ENCODE measurements at regions not wholly inside any gene's neighbourhood (a gene's known extent, or its start where the extent isn't known, plus 50 kb on each side); places are given as distances from the start of the nearest gene placed in this dataset.

- TF ChIP-seq, protein P1, sequence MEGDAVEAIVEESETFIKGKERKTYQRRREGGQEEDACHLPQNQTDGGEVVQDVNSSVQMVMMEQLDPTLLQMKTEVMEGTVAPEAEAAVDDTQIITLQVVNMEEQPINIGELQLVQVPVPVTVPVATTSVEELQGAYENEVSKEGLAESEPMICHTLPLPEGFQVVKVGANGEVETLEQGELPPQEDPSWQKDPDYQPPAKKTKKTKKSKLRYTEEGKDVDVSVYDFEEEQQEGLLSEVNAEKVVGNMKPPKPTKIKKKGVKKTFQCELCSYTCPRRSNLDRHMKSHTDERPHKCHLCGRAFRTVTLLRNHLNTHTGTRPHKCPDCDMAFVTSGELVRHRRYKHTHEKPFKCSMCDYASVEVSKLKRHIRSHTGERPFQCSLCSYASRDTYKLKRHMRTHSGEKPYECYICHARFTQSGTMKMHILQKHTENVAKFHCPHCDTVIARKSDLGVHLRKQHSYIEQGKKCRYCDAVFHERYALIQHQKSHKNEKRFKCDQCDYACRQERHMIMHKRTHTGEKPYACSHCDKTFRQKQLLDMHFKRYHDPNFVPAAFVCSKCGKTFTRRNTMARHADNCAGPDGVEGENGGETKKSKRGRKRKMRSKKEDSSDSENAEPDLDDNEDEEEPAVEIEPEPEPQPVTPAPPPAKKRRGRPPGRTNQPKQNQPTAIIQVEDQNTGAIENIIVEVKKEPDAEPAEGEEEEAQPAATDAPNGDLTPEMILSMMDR (IDR thresholded peaks at IDR 0.05; ENCODE audit: insufficient read depth, low read length, poor library complexity, severe bottlenecking): no peak
- no peak for TF ChIP-seq EZH2phosphoT487 (conservative IDR thresholded peaks at IDR 0.05; ENCODE audit: low read length)
Observed at GRCh38 chr13:89150362-89150761, 1479.2 kb downstream of the SLITRK5 start.
